ENCODE measurements at regions not wholly inside any gene's neighbourhood (a gene's known extent, or its start where the extent isn't known, plus 50 kb on each side); places are given as distances from the start of the nearest gene placed in this dataset.

DNA sequence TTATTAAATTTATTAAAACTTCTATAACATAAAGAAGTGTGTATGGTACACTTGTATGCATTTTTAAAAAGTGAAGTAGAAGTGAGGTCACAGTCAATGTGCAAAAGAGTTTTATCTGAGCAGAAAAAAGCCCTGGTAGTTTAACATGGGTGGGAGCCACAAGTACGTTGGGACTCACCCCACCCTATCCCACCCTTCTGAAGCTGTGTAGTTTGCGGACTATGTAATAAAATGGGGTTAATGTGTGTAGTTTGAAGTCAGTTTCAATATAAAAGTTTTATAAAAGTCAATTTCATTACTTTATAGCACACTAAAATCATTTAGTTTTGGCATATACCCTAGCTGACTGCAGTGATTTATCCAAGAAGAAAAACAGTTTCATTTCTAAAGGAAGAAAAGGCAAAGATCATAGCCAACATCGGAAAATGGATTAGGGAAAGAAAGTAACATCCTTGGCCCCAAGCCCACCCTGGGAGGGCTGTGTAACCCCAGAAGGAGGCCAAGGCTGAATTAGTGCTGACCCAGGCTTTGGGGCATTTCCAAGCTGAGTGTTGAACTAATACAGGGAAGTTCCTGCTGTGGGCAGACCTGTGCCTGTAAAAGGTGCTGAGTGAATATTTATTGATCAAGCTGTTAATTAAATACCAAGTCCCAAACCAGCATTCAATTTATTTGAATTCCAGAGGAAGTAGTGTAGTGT lies 398.6 kb upstream of the ADAMTSL1 start:
- TF ChIP-seq, protein P1, sequence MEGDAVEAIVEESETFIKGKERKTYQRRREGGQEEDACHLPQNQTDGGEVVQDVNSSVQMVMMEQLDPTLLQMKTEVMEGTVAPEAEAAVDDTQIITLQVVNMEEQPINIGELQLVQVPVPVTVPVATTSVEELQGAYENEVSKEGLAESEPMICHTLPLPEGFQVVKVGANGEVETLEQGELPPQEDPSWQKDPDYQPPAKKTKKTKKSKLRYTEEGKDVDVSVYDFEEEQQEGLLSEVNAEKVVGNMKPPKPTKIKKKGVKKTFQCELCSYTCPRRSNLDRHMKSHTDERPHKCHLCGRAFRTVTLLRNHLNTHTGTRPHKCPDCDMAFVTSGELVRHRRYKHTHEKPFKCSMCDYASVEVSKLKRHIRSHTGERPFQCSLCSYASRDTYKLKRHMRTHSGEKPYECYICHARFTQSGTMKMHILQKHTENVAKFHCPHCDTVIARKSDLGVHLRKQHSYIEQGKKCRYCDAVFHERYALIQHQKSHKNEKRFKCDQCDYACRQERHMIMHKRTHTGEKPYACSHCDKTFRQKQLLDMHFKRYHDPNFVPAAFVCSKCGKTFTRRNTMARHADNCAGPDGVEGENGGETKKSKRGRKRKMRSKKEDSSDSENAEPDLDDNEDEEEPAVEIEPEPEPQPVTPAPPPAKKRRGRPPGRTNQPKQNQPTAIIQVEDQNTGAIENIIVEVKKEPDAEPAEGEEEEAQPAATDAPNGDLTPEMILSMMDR (IDR thresholded peaks at IDR 0.05) = no peak
- no peak for TF ChIP-seq POLR2A (IDR thresholded peaks at IDR 0.05)

Data from heart left ventricle (tissue), 13 donors.